Upper lobe of left lung (tissue), 6 donors: ENCODE measurements at regions not wholly inside any gene's neighbourhood (a gene's known extent, or its start where the extent isn't known, plus 50 kb on each side); places are given as distances from the start of the nearest gene placed in this dataset.

ENCODE experiments used
- ATAC-seq, 2 donors: fragments of 200-7000 bp; cut with Tn5 transposase; one replicate each; pipeline ENCODE4 v1.9.1; 2022; ENCODE audit warnings: mild to moderate bottlenecking in 2 of 2, moderate library complexity in 2 of 2; ENCODE audit not compliant: low FRiP score in 2 of 2
- DNase-seq, 2 donors: peaks; one replicate each; pipeline ENCODE4 v3.0.0-alpha.2; 2019 to 2020
- H3K27ac ChIP-seq, 4 donors: fragments of 200-600 bp; sonication (generic); one replicate each; pipeline ENCODE4 v1.5.1; 2016 to 2019
- H3K27me3 ChIP-seq, 4 donors: fragments of 200-600 bp; sonication (generic); one replicate each; pipeline ENCODE4 v1.5.1; 2017 to 2019
- H3K36me3 ChIP-seq, 4 donors: fragments of 200-600 bp; sonication (generic); one replicate each; pipeline ENCODE4 v1.5.1; 2016 to 2019
- H3K4me1 ChIP-seq, 4 donors: fragments of 200-600 bp; sonication (generic); one replicate each; pipeline ENCODE4 v1.5.1; 2018 to 2019
- H3K4me3 ChIP-seq, 4 donors: fragments of 200-600 bp; sonication (generic); one replicate each; pipeline ENCODE4 v1.5.1; 2017 to 2019; ENCODE audit warnings: mild to moderate bottlenecking in 2 of 4, moderate library complexity in 1 of 4
- H3K9me3 ChIP-seq, 4 donors: fragments of 200-600 bp; sonication (generic); one replicate each; pipeline ENCODE4 v1.5.1; 2018 to 2019
- CTCF ChIP-seq, 6 experiments: fragments of 450-650 bp in 4 of 6; fragments of 200-600 bp in 2 of 6; sonication (generic) in 2 of 6; IDR thresholded peaks; one replicate each; pipeline ENCODE4 v1.5.1; 2016 to 2019; ENCODE audit warnings: antibody characterized with exemption in 6 of 6
- EP300 ChIP-seq, 4 donors: sonication (generic); formaldehyde crosslinking; IDR thresholded peaks; one replicate each; pipeline ENCODE4 v1.5.1; 2017; ENCODE audit warnings: antibody characterized with exemption in 4 of 4, control low read depth in 2 of 4
- POLR2A ChIP-seq, 4 donors: fragments of 450-650 bp; IDR thresholded peaks; one replicate each; pipeline ENCODE4 v1.5.1; 2016 to 2017; ENCODE audit warnings: antibody characterized with exemption in 4 of 4, mild to moderate bottlenecking in 2 of 4
- POLR2AphosphoS5 ChIP-seq, 2 donors: sonication (generic); formaldehyde crosslinking; IDR thresholded peaks; one replicate each; pipeline ENCODE4 v1.5.1; 2017; ENCODE audit warnings: antibody characterized with exemption in 2 of 2
- WGBS, 2 donors: methylation state at CpG; one replicate each; pipeline ENCODE4 v1.1.5; 2017 to 2018; 5-methylcytosine and 5-hydroxymethylcytosine counted together
- donor health status: DM: no; HTN: no; CAD: no; lungs with moderate emphysema.
- donor health status: DM: no; HTN: yes; CAD: no; lungs with severe emphysema.

GRCh38 chr7:115494529-115495147, 535.9 kb downstream of the TFEC start:
- Histone ChIP-seq H3K4me3 (no peak overlapping the region), H3K4me1 (no peaks in the 10 kb centered on the region), H3K36me3 (no peaks in the 10 kb centered on the region), H3K27ac (no peak overlapping the region), H3K9me3 (no peaks in the 10 kb centered on the region), H3K27me3 (no peaks in the 10 kb centered on the region)
- 64 to 78% methylated on average over 5 of the region's 5 CpGs for WGBS, 2 donors
- TF ChIP-seq EP300 (IDR thresholded peaks at IDR 0.05) (no peak), POLR2AphosphoS5 (IDR thresholded peaks at IDR 0.05) (no peak), CTCF (IDR thresholded peaks at IDR 0.05) (no peak), POLR2A (IDR thresholded peaks at IDR 0.05) (no peak)
- DNase-seq (no peak), ATAC-seq (no peak)

- Histone ChIP-seq H3K27ac (no peak overlapping the region), H3K4me3 (no peak overlapping the region), H3K9me3 (no peaks in the 10 kb centered on the region), H3K36me3 (no peaks in the 10 kb centered on the region), H3K4me1 (no peaks in the 10 kb centered on the region), H3K27me3 (no peaks in the 10 kb centered on the region)
- no peak for DNase-seq
- no peak for ATAC-seq
- TF ChIP-seq POLR2AphosphoS5 (IDR thresholded peaks at IDR 0.05) (no peak), EP300 (IDR thresholded peaks at IDR 0.05) (no peak), POLR2A (IDR thresholded peaks at IDR 0.05) (no peak), CTCF (IDR thresholded peaks at IDR 0.05) (no peak)
- 83 to 86% methylated on average over 3 of the region's 3 CpGs for WGBS, 2 donors
Measured at GRCh38 chr7:115493381-115493780, 537.2 kb downstream of the TFEC start.

DNA sequence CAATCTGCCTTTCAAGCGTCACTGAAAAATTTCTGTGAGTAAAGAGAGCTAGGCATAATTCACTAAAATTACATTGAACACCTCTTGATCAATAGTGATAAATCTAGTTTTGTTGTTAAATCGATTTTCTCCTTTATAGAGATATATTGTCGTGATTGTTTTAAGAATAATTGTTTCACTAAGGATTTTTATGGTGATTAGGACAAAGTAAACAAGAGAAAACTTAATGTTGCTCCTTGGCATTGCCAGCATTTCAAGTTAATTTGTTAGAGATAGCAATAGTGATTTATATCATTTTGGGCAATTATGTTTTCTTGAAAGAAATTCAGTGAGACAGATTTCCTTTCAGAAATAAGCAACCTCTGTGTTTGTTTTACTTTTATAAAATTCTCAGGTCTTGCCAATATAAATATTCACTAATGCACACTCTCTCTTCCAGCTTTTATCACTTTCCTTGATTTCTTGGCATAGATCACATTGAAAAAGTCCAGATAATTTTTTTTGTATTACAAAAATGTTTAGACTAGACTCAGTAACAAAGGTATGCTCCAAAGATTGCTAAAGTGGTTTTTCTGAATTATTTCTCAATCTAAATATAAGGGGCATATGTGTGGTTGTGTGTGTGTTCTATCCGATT, 538.7 kb downstream of the TFEC start:
- no peak overlapping the region for H3K27ac ChIP-seq
- H3K9me3 ChIP-seq = no peaks in the 10 kb centered on the region
- no peaks in the 10 kb centered on the region for H3K27me3 ChIP-seq
- H3K4me1 ChIP-seq = no peaks in the 10 kb centered on the region
- no peak for DNase-seq
- no peak for ATAC-seq
- no peak for TF ChIP-seq EP300 (IDR thresholded peaks at IDR 0.05)
- TF ChIP-seq CTCF (IDR thresholded peaks at IDR 0.05) = no peak
- no peak for TF ChIP-seq POLR2AphosphoS5 (IDR thresholded peaks at IDR 0.05)
- no peak for TF ChIP-seq POLR2A (IDR thresholded peaks at IDR 0.05)
- WGBS, 2 donors = 64 to 71% methylated on average over 4 of the region's 4 CpGs
- no peak overlapping the region for H3K4me3 ChIP-seq
- no peaks in the 10 kb centered on the region for H3K36me3 ChIP-seq

DNA sequence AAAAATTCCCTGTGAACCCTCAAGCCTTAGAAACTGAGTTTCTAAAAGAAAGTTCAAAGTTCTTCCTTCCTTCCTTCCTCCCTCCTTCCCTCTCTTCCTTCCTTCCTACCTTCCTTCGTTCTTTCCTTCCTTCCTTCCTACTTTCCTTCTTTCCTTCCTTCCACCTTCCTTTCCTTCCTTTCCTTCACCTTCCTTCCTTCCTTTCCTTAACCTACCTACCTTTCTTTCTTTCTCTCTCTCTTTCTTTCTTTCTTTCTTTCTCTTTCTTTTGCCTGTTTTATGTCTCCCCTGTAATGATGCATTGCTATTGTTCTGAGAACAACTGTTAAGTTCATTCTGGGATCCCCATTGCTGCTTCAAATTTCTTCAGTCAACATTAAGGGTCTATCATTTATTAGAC, 551.1 kb downstream of the TFEC start:
- H3K36me3 ChIP-seq = no peaks in the 10 kb centered on the region
- no peaks in the 10 kb centered on the region for H3K27me3 ChIP-seq
- no peak for DNase-seq
- H3K4me1 ChIP-seq = peaks cover 10 to 12% (median 11%) of the 10 kb centered on the region in 4 donors
- H3K9me3 ChIP-seq = no peaks in the 10 kb centered on the region
- no peak overlapping the region for H3K4me3 ChIP-seq
- no peak overlapping the region for H3K27ac ChIP-seq
- TF ChIP-seq POLR2AphosphoS5 (IDR thresholded peaks at IDR 0.05) (no peak), POLR2A (IDR thresholded peaks at IDR 0.05) (no peak), CTCF (IDR thresholded peaks at IDR 0.05) (no peak), EP300 (IDR thresholded peaks at IDR 0.05) (no peak)
- no peak for ATAC-seq
- 83% methylated on average over 1 of the region's 1 CpG; no CpG with 5 or more reads in 1 of the 2 donors for WGBS, 2 donors

GRCh38 chr7:115478426-115478825, 552.1 kb downstream of the TFEC start:
- TF ChIP-seq EP300 (IDR thresholded peaks at IDR 0.05) = no peak
- no peak for TF ChIP-seq POLR2AphosphoS5 (IDR thresholded peaks at IDR 0.05)
- no peak for TF ChIP-seq POLR2A (IDR thresholded peaks at IDR 0.05)
- no peak for TF ChIP-seq CTCF (IDR thresholded peaks at IDR 0.05)
- ATAC-seq (no peak), DNase-seq (no peak)
- peaks cover 10 to 12% (median 11%) of the 10 kb centered on the region in 4 donors for H3K4me1 ChIP-seq
- H3K27ac ChIP-seq = no peak overlapping the region
- H3K27me3 ChIP-seq = no peaks in the 10 kb centered on the region
- H3K9me3 ChIP-seq = no peaks in the 10 kb centered on the region
- H3K4me3 ChIP-seq = no peak overlapping the region
- no peaks in the 10 kb centered on the region for H3K36me3 ChIP-seq
